ENCODE measurements at regions not wholly inside any gene's neighbourhood (a gene's known extent, or its start where the extent isn't known, plus 50 kb on each side); places are given as distances from the start of the nearest gene placed in this dataset.
"Not testable (repeated sequence)": the region's sequence is repeated elsewhere in the genome, so short reads cannot be mapped to it uniquely, and the experiment has no call there.

DNA sequence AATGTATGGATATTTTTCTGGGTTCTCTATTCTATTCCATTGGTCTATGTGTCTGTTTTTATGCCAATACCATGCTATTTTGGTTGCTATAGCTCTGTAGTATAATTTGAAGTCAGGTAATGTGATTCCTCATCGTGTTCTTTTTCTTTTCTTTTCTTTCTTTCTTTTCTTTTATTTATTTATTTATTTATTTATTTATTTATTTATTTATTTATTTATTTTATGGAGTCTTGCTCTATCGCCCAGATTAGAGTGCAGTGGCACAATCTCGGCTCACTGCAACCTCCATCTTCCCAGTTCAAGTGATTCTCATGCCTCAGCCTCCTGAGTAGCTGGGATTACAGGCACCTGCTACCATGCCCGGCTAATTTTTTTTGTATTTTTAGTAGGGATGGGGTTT lies 315.2 kb downstream of the SV2B start:
- not testable (repeated sequence) for DNase-seq

DNA sequence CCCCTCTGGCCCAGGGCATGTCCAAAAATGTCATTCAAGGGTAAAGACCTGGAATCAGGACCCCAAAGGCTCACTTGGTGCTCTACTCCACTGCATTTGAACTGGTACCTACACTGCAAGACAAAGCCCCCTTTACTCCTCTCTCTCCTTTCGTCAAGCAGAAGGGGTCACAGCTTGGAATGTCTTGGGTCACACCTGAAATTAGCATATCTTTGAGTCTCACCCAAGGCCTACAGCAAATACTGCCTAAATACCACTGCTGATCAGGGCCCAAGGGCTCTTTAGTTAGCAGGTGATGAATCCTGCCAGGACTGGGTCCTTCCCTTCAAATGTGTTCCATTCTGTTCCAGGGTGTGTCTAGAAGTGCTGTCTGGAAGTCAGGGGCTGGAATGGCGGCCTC lies 320.6 kb downstream of the SV2B start:
- no peak for DNase-seq

DNA sequence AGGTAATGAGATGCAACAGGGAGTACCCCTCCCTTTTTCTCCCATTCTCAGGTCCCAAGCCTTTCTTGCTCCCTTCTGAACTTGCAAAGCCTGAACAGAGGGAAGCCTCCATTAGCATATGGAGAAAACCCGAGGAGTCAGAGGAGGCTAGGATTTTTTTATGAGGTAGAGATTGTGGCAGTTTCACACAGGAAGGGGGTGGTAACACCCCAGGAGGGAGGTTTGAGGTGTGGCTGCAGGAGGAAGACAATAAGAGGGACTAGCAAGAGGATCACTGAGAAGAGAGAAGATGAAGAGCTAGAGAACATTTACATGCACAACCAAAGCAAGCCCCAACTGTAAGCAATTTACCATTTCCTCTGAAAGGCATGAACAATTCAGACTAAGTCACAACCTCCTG lies 322.7 kb downstream of the SV2B start:
- no peak for DNase-seq

- no peak for DNase-seq
These were observed 323.9 kb downstream of the SV2B start for GRCh38 chr15:91424001-91424400.

- DNase-seq, result no peak
These were observed 326.4 kb downstream of the SV2B start for GRCh38 chr15:91426412-91426811.

DNA sequence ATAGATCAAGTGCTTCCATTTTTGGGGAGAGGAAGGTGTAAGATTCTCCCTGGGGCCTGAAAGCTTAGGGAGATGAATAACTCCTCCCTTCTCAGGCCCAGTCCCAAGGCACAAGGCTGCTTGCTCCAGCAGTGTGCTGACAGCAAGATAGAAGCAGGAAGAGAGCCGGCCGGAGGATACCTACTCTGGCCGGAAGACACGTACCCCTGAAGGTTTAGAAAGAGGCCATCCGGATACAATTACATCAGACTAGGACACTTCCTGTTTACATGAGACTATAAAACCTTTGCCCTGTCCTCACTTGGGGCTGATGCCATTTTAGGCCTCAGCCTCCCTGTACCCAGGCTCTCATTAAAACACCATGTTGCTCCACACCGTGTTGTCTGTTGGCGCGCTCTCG lies 329.9 kb downstream of the SV2B start:
- DNase-seq, result no peak

DNA sequence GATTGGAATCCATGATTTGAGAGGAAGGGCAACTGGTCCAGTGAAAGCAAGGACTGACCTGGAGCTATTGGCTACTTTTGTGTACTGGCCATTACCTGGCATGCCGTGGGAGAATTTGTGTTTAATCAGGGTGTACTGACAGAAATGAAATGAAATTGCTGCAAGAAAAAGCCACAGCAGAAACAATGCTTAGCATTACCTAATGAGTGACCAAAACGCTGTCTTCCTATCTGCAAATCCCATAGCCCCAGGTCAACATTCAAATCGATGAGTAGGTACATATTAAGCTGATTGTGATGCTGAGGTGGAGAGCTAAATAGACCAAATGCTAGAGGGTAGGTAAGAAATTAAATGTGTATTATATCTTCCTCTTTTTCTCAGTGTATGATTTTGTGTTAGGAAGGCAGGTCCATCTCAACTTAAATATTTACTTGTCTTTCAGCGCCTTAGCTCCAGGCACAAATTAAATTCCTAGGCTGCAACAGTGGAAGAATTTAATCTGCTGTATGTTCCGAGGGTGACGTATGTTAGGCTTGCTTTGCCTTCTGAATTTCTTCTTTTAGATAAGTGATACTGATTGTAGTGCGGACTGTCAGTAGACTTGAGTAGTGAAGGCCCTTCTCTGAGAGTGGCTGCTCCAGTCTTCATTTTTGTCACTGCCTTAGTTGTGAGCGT lies 331.1 kb downstream of the SV2B start:
- DNase-seq, result no peak

GRCh38 chr15:91435113-91435512 lies 335.1 kb downstream of the SV2B start:
- DNase-seq, result no peak

DNA sequence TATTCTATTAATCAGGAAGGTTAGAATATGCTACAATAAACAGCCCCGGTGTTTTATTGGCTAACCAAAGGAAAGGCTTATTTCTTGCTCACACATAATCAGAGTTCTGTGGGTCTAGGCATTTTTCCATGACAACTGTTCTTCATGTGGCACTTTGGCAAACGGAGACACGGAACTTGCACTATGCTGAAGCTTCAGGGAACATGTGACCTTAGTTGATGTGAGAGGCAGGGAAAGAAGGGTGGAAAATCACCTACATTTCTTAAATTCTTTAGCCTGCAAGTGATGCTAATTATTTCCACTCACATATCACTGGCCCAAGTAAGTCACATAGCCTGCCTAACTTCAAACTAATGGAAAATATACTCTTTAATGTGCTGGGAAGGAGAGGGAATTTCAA lies 344.6 kb downstream of the SV2B start:
- DNase-seq, result no peak

- no peak for DNase-seq
These were observed 345.7 kb downstream of the SV2B start for GRCh38 chr15:91445695-91446228.

GRCh38 chr15:91447991-91448644 lies 348.1 kb downstream of the SV2B start:
- DNase-seq, result no peak

- not testable (repeated sequence) for DNase-seq
These were observed 353.3 kb downstream of the SV2B start for GRCh38 chr15:91453376-91453775.

- no peak for DNase-seq
These were observed 356.2 kb downstream of the SV2B start for GRCh38 chr15:91456251-91456718.

GRCh38 chr15:91456921-91457320 lies 356.9 kb downstream of the SV2B start:
- no peak for DNase-seq

GRCh38 chr15:91461377-91461776 lies 361.3 kb downstream of the SV2B start:
- DNase-seq, result no peak

DNA sequence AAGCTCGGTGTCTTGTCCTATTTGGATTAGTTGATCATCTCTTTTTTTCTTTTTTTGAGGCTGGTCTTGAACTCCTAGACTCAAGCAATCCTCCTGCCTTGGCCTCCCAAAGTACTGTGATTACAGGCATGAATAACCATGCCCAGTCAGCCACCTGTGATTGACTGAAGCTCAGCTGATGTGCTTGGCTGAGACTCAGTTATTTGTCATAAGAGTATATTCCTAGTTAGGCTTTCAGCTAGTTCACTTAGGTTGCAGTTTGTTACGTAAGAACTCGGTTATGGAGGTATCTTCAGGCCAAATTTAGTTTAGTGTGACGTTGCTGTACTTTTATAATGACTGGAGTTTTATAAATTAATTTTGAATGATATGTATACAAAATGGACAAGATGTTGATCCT lies 365.0 kb downstream of the SV2B start:
- DNase-seq, result no peak

DNA sequence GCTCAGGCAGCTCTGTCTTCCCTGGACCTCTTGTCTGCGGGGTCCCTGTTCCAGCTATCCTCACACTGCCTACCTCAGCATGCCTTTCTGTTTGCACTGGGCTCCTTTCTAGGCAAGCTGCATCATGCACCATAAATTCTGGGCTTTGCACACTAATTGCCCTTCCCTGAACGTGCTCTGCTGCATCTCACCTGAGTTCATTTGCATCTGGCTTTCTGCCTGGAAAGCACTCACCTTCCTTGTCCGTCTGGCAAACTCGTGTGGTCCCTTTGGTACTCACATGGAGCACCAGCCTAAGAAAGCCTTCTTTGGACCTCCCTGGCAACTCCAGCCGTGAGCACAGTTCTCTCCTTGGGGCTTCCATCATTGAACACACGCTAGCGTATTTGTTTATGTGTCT lies 365.6 kb downstream of the SV2B start:
- DNase-seq, result no peak

GRCh38 chr15:91468871-91469580 lies 369.0 kb downstream of the SV2B start:
- no peak for DNase-seq

- DNase-seq, result no peak
These were observed 369.8 kb downstream of the SV2B start for GRCh38 chr15:91469632-91470567.

DNA sequence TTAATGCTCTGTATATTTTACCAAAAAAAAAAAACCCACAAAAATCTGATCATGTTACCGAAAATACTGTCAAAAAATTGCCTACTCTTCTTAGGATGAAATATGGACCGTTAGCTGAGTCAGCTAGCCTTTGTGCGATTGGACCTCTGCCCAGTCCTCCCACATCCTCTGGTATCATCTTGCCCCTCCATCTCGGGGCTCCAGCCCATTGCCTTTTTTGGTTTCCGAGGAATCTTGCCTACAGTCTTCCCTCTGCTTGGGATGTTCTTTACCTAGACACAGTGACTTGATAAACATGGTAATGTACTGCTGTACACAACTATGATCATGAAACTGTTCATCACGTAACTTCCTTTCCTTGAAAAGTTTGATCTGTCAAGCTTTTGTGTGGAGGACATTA lies 371.4 kb downstream of the SV2B start:
- no peak for DNase-seq

GRCh38 chr15:91472316-91472756 lies 372.3 kb downstream of the SV2B start:
- no peak for DNase-seq

All from skin of body (tissue), 1 donor.